G401 (cell line): ENCODE measurements at regions not wholly inside any gene's neighbourhood (a gene's known extent, or its start where the extent isn't known, plus 50 kb on each side); places are given as distances from the start of the nearest gene placed in this dataset.

Source experiments
- DNase-seq: peaks from one replicate; pipeline ENCODE4 v3.0.0-alpha.2; 2015; ENCODE audit warnings: low spot score
- in situ Hi-C: cut with HindIII; loops from 2 replicates; pipeline ENCODE4 v1.10.0; 2016; ENCODE audit warnings: low sequenced_read_pairs, mixed read lengths

- DNase-seq: peak; percentile 83
- in situ Hi-C loops: no loop called here
Observed at GRCh38 chr5:8641786-8642505, 773.0 kb downstream of the MTRR start.

DNA sequence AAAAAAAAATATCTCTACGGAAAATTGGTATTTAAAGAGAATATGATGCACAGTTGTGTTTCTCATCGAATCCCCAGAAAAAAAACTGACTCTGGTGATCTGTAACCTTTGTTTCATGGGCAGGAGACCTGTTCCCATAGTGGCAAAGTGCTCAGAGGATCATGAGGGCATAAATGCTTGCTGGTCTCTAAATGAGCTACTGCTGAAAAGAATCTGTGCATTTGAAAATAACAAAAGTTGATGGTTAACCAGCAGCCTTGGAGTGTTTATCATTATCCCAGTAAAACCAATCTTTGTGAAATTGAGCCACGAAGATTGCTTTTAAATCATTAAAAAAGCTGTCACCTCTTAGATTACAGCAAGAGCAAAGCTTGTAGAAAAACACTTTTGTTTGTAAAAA, 775.4 kb downstream of the MTRR start:
- in situ Hi-C loops: no loop called here
- no peak for DNase-seq

DNA sequence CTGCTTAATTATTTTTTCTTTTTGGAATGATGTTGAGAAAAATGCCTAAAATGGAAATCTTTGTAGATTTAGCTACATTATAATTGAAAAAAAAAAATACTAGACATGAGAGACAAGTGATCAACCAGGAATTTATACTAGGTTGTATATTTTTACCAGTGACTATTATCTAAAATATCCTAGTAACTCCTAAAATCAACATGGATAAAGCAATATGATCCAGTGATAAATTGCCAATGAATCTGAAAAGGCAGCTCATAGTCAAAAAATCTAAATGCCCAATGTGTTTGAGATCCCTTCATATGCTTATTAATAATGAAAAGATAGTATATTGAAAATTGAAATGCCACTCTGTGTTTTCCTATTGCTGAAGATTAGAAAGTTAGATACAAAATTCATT, 778.2 kb downstream of the MTRR start:
- in situ Hi-C loops: no loop called here
- DNase-seq: no peak

DNA sequence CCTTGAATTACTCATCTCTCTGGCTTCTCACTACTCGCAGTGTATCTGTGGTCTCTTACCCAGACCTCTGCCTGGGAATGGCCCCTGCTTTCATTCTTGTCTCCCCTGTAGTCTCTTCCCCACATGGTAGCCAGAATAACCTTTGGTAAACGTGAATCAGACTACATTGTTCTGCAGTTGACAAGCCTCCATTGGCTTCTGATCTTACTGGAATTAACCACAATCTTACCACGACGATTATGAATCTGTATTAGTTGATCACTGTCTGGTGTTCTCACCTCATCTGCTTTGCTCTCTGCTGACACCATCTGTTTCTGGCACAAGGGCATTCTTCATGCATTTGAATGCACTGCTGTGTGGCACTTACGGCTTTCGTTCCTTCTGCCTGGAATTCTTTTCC, 781.2 kb downstream of the MTRR start:
- in situ Hi-C loops: no loop called here
- peak; percentile 61 for DNase-seq

GRCh38 chr5:8660133-8660893, 791.4 kb downstream of the MTRR start:
- in situ Hi-C loops: no loop called here
- DNase-seq: no peak

DNA sequence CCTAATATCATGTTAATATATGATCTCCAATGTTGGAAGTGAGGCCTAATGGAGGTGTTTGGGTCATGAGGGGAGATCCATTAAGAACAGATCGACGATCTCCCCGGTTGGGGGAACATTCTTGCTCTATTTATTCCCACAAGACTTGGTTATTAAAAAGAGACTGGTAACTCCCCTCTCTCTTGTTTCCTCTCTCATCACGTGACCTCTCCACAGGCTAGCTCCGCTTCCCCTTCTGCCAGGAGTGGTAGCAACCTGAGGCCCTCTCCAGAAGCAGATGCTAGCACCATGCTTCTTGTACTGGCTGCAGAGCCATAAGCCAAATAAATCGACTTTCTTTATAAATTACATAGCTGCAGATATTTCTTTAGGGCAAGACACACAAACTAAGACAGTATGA, 794.4 kb downstream of the MTRR start:
- no peak for DNase-seq
- in situ Hi-C loops: no loop called here

DNA sequence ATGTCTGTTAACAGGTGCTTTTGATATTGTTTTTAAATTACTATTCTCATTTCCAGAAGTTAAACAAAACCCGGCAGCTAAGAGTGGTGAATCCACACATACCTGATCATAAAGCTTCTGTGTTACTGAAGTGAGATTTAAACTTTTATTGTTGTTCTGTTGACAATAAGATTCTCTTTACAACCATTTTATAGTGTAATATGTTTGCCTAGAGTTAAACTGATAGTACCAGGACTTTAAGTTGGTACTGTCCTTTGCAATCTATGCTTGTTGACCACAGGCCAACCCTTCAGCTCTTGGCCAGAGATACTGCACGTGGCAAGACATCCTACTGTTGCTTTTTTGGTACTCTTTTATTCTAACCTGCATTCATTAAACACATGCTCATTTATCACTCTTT, 806.2 kb downstream of the MTRR start:
- no peak for DNase-seq
- in situ Hi-C loops: no loop called here

DNA sequence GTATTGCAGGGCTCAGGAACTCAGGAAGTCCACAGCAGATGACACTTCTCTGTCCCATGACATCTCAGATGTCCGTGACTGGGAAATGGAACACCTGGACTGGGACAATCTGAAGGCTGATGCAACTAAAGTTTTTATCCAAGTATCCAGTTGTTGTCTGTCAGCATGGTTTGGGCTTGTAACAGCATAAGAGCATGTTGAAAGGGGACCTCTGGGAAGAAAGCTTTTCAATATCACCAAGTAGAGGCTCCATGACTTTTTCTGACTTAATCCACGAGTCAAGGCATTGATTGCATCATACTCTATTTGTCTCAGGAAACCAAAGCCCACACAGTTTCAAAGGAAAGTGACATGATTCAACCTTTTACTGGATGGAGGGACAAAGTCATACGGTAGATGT, 807.7 kb downstream of the MTRR start:
- in situ Hi-C loops: no loop called here
- DNase-seq: no peak

DNA sequence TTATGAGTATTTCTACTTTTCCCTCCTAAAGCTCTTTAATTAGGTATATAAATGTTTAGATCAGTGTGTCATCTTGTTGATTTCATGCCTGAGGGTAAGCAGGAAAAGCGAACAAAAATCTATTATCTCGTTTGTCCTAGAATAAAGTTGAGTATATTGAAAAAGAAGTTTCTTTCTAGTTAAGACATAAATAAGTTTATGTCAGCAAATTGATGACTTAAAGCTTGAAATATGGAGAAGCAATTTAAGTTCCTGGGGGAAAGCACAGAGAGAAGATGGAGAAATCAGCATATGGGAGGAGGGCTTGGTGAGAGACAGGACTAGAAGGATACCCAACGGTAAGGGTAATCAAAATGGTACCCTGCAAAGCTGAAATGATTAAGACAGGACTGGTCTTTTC, 813.4 kb downstream of the MTRR start:
- no peak for DNase-seq
- in situ Hi-C loops: no loop called here

DNA sequence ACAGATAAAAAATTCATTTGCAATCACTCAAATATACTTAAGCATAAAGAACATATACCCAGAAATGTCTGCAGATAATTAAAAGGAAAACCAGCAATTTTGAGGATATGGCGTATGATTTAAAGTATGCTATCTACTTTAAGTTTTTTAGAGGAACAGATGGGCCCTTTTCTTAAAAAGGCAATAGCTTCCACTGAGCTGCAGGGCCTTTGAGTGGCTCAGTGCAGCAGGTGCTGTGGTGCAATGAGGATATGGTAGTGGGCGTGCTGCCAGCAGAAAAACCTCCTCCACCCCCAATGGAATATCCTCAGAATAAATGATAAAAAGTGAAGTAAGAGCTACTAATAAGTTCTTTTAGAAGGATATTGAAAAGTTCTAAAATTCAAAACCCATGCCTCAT, 814.5 kb downstream of the MTRR start:
- in situ Hi-C loops: no loop called here

DNA sequence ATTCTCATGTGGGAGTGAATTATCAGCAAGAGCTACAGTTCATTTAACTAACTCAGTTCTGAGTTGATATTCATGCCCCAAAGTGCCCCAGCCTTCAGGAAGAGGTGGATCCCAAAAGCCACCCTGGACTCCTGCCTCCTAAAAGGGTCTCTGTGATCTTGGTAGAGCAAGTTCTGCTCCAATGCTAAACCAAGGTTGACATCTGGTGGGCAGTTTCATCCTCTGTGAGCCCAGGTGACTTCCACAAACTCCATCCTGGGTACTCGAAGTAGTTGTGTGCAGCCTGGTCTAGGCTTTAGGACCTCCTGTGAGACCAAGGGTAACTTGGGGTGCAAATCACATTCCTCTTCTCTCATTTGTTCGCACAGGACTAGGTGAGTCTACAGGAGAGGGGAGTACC, 816.8 kb downstream of the MTRR start:
- in situ Hi-C loops: no loop called here
- peak; percentile 25 for DNase-seq

More for the DNA sequence above, 814.5 kb downstream of the MTRR start:
- peak; percentile 7 for DNase-seq

DNA sequence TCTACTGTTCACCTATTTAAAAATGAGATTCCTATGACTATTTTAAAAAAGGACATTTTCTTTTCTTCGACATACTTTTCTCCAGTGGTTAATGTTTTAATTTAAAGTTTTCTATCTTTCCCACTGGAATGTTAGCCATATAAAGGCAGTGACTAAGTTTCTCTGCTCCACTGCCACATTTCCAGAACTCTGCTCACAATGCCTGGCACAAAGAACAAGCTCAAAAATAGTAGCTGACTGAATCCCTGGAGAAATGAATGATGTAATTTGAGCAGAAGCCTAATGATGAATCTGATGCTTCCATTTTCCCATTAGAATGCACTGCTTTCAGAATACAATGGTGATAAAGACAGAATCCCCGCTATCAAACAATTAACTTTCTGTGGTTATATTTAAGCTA, 817.8 kb downstream of the MTRR start:
- peak; percentile 36 for DNase-seq
- in situ Hi-C loops: no loop called here

- no peak for DNase-seq
- in situ Hi-C loops: no loop called here
Observed at GRCh38 chr5:8689773-8690172, 820.8 kb downstream of the MTRR start.

- no peak for DNase-seq
- in situ Hi-C loops: no loop called here
Observed at GRCh38 chr5:8691221-8691620, 822.3 kb downstream of the MTRR start.

- DNase-seq: no peak
- in situ Hi-C loops: no loop called here
Observed at GRCh38 chr5:8693341-8693844, 824.4 kb downstream of the MTRR start.

DNA sequence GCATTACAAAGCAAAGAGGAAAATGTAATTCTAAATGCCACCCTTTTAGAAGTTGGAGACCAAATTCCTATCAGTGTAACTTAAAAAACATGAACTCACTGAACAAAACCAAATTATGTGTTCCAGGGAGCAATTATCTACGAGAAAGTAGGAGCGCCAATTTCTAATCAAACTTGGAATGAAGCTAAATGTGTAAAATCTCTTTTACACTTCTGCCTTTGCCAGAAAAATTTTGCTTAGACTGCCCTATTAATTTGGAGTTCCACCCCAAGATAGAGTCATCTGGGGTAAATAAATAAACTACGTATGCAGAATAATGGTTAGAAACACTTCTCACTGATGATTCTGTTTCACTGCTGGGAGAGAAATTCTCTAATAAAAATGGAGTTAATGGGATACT, 825.6 kb downstream of the MTRR start:
- in situ Hi-C loops: no loop called here
- DNase-seq: no peak

DNA sequence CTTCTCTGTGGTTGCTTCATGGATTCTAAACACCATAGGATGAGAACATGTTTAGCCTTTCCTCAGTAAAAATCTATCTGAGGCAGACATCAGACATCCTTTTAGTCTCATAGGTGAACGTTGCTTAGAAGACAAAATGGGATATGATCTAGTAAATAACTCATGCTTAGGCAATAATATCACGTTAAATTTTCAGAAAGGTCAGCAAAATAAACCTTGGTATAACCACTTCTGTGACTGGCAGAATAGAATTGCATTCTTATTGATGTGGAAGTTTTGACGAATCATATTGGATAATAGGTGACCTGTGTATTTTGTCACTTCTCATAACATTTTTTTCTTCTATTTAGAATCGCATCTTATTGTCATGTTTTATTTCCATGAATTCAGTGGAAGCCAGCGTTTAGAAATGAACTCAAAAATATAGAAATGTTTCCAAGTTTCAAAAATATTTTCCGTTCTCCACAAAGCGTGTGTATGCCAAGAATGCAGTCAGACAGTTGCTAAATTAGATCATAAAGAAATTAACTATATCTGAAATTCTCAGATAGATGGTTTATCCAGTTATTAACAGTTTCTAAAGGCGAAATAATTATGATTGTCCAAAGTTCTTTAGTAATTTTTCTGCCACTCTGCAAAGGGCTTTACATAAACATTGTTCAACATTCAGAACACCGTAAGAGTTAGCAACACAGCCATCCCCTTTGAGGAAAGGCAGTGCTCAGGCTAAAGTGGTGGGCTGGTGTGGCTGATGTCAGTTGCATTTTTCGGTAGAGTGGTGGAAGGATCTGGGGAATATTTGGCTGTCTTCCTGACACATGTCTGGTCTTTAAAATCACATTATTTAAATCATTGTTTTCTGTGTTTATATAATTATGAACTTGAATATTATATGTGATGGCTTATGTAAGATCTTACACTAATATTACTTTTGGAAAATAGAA, 827.2 kb downstream of the MTRR start:
- no peak for DNase-seq
- in situ Hi-C loops: no loop called here

- no peak for DNase-seq
- in situ Hi-C loops: no loop called here
Observed at GRCh38 chr5:8700222-8700621, 831.3 kb downstream of the MTRR start.

DNA sequence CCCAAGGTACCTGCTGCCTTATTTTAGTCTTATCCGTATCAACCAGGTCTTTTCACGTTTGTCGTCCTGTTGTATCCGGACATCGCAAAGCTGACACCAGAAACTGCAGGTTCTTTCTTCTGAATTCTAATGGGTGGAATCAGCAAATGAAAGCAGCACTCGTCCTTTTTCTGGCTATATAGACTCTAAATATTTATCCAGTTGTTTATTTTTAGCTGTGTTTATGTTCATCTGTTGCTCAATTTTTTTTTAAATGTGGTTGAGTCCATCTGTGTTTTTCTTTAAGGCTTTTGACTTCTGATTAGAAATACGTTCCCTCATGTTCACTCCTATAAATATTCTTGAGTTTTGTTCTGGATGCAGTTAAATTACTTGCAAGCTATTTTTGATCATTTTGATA, 831.7 kb downstream of the MTRR start:
- DNase-seq: no peak
- in situ Hi-C loops: no loop called here

DNA sequence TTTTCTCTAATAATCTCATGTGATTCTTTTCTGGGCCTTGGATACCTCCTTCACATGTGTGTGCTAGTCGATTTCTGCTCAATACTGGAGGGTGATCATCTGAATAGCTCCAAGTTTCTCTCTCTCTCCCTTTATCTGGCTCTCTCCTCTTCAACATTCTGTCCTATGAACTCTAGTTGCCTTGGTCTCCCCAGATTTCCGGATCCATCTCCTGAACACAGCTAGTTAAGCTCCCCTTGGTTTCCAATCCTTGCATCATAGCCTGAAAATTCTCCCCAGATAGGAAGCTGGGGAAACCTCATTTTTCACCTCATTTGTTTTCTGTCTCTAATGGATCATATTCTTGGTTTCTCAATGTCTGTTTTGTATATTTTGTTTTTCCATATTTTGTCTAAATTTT, 832.3 kb downstream of the MTRR start:
- in situ Hi-C loops: no loop called here
- no peak for DNase-seq
